GM19238 (cell line): ENCODE measurements at regions not wholly inside any gene's neighbourhood (a gene's known extent, or its start where the extent isn't known, plus 50 kb on each side); places are given as distances from the start of the nearest gene placed in this dataset.

Source experiments
- DNase-seq: peaks from one replicate; pipeline ENCODE4 v3.0.0; 2011; ENCODE audit warnings: low spot score; ENCODE audit not compliant: insufficient read length

DNA sequence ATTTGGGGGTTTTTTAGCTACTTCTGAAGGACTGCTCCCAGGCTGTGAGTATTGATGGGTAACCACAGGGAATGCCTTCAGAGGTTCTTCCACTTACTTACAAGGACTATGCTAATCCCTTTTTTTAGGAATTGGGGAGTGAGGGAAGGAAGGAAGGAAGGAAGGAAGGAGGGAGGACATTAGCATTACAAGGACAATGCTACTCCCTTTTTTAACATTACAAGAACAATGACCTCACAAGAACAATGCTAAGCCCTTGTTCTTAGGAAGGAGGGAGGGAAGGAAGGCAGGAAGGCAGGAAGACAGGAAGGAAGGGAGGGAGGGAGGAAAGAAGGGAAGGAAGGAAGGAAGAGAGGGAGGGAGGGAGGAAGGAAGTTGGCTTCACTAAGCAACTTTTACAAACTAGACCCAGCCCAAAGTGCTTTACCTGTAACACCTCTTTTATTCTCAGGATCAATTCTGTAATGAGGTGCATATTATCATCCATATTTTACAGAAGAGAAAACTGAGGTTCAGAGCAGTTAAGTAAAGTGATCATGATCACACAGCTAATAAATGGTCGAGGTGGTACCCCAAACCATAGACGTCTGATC is 446.8 kb upstream of the JARID2 start:
- no peak for DNase-seq

DNA sequence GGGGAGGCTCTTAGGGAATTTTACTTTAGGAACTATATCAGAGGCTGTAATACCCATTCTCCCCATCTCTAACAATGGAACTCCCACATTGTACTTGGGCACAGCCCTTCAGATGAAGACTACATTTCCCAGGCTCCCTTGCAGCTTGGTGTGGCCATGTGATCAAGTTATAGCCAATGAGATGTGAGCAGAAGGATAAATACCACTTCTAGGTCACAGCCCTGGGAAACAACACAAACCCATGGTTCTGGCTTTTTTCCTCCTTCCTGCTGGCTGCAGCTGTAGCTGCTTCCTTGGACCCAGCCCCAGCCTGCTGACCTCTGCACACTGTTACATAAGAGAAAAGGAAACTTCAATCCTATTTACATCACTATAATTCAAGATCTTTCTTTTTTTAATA is 445.9 kb upstream of the JARID2 start:
- DNase-seq = peak; percentile 10

GRCh38 chr6:14802514-14803160 is 443.2 kb upstream of the JARID2 start:
- no peak for DNase-seq

DNA sequence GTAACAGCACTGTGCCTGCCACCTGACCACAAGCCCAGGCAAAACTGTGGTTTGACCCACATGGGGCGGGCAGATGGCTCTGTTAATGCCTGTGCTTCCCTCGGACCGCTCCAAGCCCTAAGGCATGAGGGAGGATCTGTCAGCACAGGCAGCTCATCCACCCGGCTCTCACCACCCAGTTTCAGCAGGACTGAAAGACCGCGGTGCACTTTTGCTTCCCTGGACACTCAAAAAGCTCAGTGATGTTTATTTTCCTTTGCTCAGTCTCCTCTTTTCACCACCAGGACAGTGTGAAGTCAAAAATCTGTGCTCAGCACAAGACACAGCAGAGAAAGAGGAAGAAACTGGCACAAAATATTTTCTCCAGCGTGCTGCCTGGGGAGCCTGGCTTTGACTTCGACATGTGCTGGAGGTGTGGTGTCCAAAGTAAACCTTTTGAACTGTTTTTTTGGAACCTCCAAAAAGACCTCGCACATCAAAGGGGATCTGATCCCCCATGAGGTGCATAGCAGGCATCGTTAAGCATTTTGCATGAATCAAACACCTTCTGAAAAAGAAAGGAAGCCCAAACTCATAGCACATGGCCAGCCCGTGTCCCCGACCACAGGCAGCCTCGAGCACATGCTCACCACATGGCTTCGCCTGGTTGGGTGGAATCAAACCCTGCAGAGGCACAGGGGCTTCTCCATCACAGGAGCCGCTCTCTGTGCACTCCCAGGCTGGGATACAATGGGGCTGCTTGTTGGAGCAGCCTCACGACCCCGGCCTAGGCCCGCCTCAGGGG is 441.7 kb upstream of the JARID2 start:
- DNase-seq = no peak

- DNase-seq = no peak
These were observed 441.1 kb upstream of the JARID2 start for GRCh38 chr6:14804785-14805210.

- DNase-seq = no peak
These were observed 439.8 kb upstream of the JARID2 start for GRCh38 chr6:14806101-14806500.

GRCh38 chr6:14807130-14807529 is 438.7 kb upstream of the JARID2 start:
- DNase-seq = no peak

GRCh38 chr6:14807971-14808370 is 437.9 kb upstream of the JARID2 start:
- no peak for DNase-seq

DNA sequence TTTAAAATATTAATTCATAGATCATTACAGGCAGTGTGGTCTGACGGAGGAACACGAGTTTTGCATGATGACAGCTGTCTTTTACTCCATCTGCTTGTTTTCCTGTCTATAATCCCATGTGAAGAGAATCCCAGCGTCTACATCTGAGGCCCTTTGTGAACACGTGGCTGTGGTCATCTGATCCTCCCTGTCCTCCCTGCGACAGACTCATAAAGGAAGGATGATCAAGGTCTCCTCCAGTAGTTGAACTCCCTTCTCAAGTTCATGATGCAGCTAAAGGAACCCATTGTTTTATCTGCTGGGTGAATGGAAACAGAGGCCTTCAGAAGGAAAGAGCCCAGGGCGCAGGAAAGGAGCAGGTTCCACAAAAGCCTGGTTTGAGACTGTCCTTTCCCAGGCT is 435.8 kb upstream of the JARID2 start:
- DNase-seq = no peak

- no peak for DNase-seq
These were observed 434.0 kb upstream of the JARID2 start for GRCh38 chr6:14811775-14812428.

DNA sequence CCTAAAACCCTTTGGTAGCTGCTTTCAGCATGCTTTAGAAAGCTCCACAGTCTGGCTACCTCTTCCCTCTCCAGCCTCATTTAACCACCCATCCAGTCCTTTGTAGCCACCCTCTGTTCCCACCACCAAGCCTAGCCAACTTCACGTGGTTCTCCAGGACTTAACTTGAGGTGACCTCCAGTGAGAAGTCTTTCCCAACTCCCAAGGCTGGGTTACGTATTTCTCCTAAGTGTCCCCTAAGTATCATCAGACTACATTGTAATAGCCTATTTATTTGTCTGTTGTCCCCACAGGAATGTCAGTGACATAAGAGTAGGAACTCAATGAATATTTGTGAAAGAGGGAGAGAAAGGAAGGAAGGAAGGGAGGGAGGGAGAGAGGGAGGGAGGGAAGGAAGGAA is 431.9 kb upstream of the JARID2 start:
- DNase-seq = no peak

- DNase-seq = no peak
These were observed 429.6 kb upstream of the JARID2 start for GRCh38 chr6:14816116-14816859.

DNA sequence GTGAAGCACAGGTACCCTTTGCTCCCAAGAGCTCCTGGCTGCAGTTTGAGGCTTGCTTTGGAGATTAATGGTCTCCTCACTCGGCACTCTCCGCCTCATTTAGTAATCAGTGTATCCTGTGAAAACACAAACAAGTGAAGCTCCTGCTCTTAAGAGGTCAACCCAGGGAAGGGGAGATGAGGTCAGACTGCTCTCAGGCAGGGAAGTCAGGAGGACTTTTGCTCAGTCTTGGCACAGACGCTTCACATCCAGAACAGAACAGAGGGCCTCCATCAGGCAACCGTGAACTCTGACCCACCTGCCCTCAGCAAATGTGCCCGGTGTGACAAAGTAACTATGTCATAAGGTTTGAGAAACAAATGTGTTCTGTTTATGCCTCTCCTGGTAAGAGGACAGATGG is 428.8 kb upstream of the JARID2 start:
- no peak for DNase-seq

DNA sequence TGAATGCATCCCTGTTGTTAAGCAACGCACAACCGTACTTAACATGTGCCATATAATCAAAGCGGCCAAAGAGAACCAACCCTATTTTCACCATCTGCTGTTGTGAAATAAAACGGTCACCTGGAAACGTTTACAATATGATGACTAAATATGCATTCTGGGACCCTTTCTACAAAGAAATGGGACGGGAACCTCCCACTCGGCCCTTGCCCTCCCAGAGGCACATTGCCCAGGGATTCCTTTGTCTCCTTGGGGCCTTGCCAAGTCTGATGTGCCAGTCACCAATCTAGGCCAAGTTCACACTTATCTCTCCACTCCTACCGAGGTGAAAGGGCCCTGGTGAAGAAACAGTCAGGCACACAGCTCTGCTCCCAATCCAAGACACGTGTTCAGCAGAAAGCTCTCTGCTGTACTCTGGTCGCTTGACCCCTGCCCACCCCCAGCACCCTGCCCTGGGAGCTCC is 427.4 kb upstream of the JARID2 start:
- no peak for DNase-seq

DNA sequence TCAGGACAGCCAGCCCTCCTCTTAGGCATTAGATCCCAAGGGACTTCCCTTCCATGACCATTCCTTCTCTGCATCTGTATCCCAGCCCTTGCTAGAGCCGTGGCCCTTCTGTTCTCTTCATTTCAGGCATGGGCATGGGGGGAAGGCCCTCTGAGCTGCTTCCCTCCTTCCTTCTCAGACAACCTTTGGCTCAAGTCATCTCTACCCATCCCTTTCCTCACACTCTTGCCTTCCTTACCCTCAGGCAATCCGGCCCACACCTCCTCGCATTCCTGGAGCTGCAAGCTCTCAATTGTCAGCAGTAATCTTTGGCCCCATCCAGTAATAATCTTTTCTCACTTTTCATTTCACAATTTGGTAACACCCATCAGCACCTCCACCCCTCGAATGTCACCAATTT is 426.9 kb upstream of the JARID2 start:
- no peak for DNase-seq

GRCh38 chr6:14819840-14820420 is 425.9 kb upstream of the JARID2 start:
- no peak for DNase-seq

GRCh38 chr6:14822012-14822553 is 423.8 kb upstream of the JARID2 start:
- no peak for DNase-seq

- no peak for DNase-seq
These were observed 423.2 kb upstream of the JARID2 start for GRCh38 chr6:14822679-14823078.

GRCh38 chr6:14824060-14824459 is 421.8 kb upstream of the JARID2 start:
- no peak for DNase-seq

GRCh38 chr6:14824484-14825275 is 421.2 kb upstream of the JARID2 start:
- DNase-seq = no peak
